Kidney (tissue), 13 donors: ENCODE measurements at regions not wholly inside any gene's neighbourhood (a gene's known extent, or its start where the extent isn't known, plus 50 kb on each side); places are given as distances from the start of the nearest gene placed in this dataset.
A peak's percentile ranks its signal among the peaks of the same experiment; 100 is the strongest.

Experiments
- DNase-seq, 5 donors: peaks; one replicate each; pipeline ENCODE4 v3.0.0-alpha.2; 2013 to 2020
- FAIRE-seq: peaks from 2 replicates; lab custom pipeline; 2012; peaks lifted over from hg19 to GRCh38; lab: Jason Lieb, UNC
- H3K27ac ChIP-seq, 2 donors: one replicate each; pipeline ENCODE4 v1.7.0; 2013; ENCODE audit warnings: low read depth in 2 of 2, low read length in 2 of 2, inconsistent platforms in 1 of 2
- H3K27me3 ChIP-seq: one replicate; pipeline ENCODE4 v1.7.1; 2013; ENCODE audit warnings: low read length, inconsistent platforms; ENCODE audit not compliant: control insufficient read depth, insufficient read depth
- H3K36me3 ChIP-seq, 3 donors: one replicate each; pipeline versions ENCODE4 v1.7.0 to v1.7.1; 2013; ENCODE audit warnings: low read length in 3 of 3, control low read depth in 1 of 3, inconsistent platforms in 1 of 3; ENCODE audit not compliant: insufficient read depth in 3 of 3, control insufficient read depth in 2 of 3
- H3K4me1 ChIP-seq, 3 donors: one replicate each; pipeline versions ENCODE4 v1.7.0 to v1.7.1; 2013; ENCODE audit warnings: low read length in 3 of 3, inconsistent platforms in 1 of 3, low read depth in 1 of 3; ENCODE audit not compliant: control insufficient read depth in 2 of 3, insufficient read depth in 2 of 3
- H3K4me3 ChIP-seq, 3 donors: one replicate each; pipeline versions ENCODE4 v1.7.0 to v1.8.1; 2013; ENCODE audit warnings: low read length in 3 of 3, control low read depth in 1 of 3, inconsistent platforms in 1 of 3
- H3K9ac ChIP-seq, 3 donors: one replicate each; pipeline versions ENCODE4 v1.7.0 to v1.7.1; 2013; ENCODE audit warnings: low read length in 3 of 3, control low read depth in 1 of 3, inconsistent platforms in 1 of 3
- H3K9me3 ChIP-seq, 3 donors: one replicate each; pipeline versions ENCODE4 v1.7.0 to v1.7.1; 2013; ENCODE audit warnings: low read length in 3 of 3, control low read depth in 1 of 3, inconsistent platforms in 1 of 3; ENCODE audit not compliant: control insufficient read depth in 2 of 3, insufficient read depth in 1 of 3
- CTCF ChIP-seq: IDR thresholded peaks from 3 replicates; pipeline ENCODE4 v1.5.1; 2012; ENCODE audit warnings: mild to moderate bottlenecking, moderate library complexity, borderline replicate concordance; ENCODE audit not compliant: insufficient read depth; ENCODE audit errors: extremely low read depth
- intact Hi-C: fragments of 100-400 bp; cut with DNase I; formaldehyde crosslinking; loops from one replicate; pipeline ENCODE4 v1.11.1; 2022
- donor health status: control.
- donor health status: control.
- donor health status: control.
- donor health status: control.
- donor health status: control.
- donor health status: DM: yes; HTN: yes; CAD: no.
- donor health status: Normal renal cell carcinoma (clear cell type).

GRCh38 chr17:64786337-64786736, 124.2 kb upstream of the SMURF2 start:
- H3K4me3 ChIP-seq, result peak overlapping the region in 1 of 3 donors; percentile 53
- FAIRE-seq (no peak), DNase-seq (peak in 2 of 5 donors; percentile 28 to 61)
- H3K4me1 ChIP-seq, result peaks cover 0 to 11% (median 9%) of the 10 kb centered on the region in 3 donors
- H3K9me3 ChIP-seq, result no peaks in the 10 kb centered on the region
- H3K27me3 ChIP-seq, result no peaks in the 10 kb centered on the region
- no peak for TF ChIP-seq CTCF
- H3K36me3 ChIP-seq, result peaks cover 0 to 5% (median 0%) of the 10 kb centered on the region in 3 donors
- no peak overlapping the region for H3K9ac ChIP-seq
- intact Hi-C loops, result no loop called here
- H3K27ac ChIP-seq, result no peak overlapping the region

DNA sequence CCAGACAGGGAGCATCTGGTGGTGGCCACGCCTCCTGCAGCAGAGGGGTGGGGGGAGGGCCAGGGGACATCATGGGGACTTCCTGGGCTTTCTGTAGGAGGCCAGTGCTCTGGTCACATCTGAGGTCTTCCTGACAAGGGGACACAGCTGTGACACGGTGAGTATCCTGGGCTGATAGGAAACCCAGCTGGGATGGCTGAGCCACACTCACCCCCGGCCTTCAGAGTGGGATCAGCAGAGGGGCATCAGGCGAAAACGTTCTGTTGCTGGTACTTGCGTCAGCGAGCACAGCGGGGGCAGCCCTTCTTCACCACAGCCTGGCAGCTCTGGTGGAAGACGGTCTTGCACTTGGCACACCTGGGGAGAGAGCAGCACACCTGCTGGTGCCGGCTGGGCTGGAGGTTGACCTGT, 122.9 kb upstream of the SMURF2 start:
- TF ChIP-seq CTCF, result no peak
- no peak overlapping the region for H3K27ac ChIP-seq
- no peak overlapping the region for H3K4me3 ChIP-seq
- H3K9me3 ChIP-seq, result no peaks in the 10 kb centered on the region
- FAIRE-seq (no peak), DNase-seq (peak in 2 of 5 donors; percentile 39 to 46)
- H3K4me1 ChIP-seq, result peaks cover 0 to 14% (median 9%) of the 10 kb centered on the region in 3 donors
- intact Hi-C loops, result no loop called here
- no peaks in the 10 kb centered on the region for H3K27me3 ChIP-seq
- H3K36me3 ChIP-seq, result peaks cover 0 to 5% (median 0%) of the 10 kb centered on the region in 3 donors
- H3K9ac ChIP-seq, result no peak overlapping the region

- Histone ChIP-seq H3K27me3 (no peaks in the 10 kb centered on the region), H3K9me3 (no peaks in the 10 kb centered on the region), H3K9ac (no peak overlapping the region), H3K27ac (no peak overlapping the region), H3K4me1 (peaks cover 0 to 16% (median 9%) of the 10 kb centered on the region in 3 donors), H3K4me3 (no peak overlapping the region), H3K36me3 (peaks cover 0 to 5% (median 0%) of the 10 kb centered on the region in 3 donors)
- intact Hi-C loops, result no loop called here
- FAIRE-seq (no peak), DNase-seq (peak in 2 of 5 donors; percentile 32 to 63)
- no peak for TF ChIP-seq CTCF
Observed at GRCh38 chr17:64784353-64785010, 122.4 kb upstream of the SMURF2 start.
